ENCODE measurements at regions not wholly inside any gene's neighbourhood (a gene's known extent, or its start where the extent isn't known, plus 50 kb on each side); places are given as distances from the start of the nearest gene placed in this dataset.

DNA sequence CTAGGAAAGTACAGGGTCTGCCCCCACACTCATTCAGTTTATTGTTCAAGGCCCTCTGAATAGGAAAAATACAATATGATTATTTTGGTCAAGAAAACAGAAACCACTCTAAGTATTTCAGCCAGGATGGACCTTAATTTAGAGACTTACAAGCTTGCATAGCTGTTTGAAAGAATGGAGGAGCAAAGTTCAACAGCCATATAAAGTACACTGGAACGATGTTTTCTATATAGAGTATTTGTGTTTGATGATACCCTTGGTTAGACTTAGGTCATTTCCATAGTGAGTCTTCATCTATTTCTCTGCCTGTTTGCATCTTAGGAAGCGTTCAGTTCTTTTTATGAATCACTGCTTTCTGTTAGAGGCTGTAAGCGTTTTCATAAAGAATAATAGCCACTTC lies 366.2 kb downstream of the NUP35 start:
- no peak overlapping the region for H3K4me3 Mint-ChIP-seq
- H3K27me3 Mint-ChIP-seq (ENCODE audit: low read depth in 3 of 3), result peaks cover 0 to 1% (median 0%) of the 10 kb centered on the region in 3 donors
- DNase-seq, result no peak
- peaks cover 11 to 59% (median 22%) of the 10 kb centered on the region in 6 donors for H3K9me3 Mint-ChIP-seq
- no peaks in the 10 kb centered on the region for H3K4me1 Mint-ChIP-seq
- H3K27ac Mint-ChIP-seq, result no peak overlapping the region
- H3K36me3 Mint-ChIP-seq, result peaks cover 0 to 4% (median 0%) of the 10 kb centered on the region in 3 donors

DNA sequence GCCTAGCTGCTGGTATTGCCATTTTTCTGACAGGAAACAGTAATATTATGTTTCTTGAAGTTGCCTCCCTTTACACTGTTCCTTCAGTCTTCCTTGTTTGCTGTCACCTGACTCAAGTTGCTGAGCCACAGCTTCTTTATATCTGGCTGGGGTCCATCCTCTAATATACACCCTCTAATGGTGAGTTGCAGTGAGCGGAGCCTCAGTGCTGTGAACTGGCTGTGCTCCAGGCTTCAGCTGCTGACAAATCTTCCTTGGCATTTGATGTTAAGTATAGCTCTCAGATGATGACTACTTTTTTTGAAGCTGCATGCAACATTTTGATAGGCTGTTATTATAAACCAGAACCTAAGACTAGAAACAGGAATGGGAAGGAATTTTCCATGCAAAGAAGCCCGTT lies 366.7 kb downstream of the NUP35 start:
- peaks cover 0 to 1% (median 0%) of the 10 kb centered on the region in 3 donors for H3K27me3 Mint-ChIP-seq (ENCODE audit: low read depth in 3 of 3)
- no peak overlapping the region for H3K27ac Mint-ChIP-seq
- H3K4me3 Mint-ChIP-seq, result no peak overlapping the region
- DNase-seq, result no peak
- H3K9me3 Mint-ChIP-seq, result peaks cover 13 to 57% (median 24%) of the 10 kb centered on the region in 6 donors
- H3K36me3 Mint-ChIP-seq, result peaks cover 0 to 4% (median 0%) of the 10 kb centered on the region in 3 donors
- H3K4me1 Mint-ChIP-seq, result no peaks in the 10 kb centered on the region

DNA sequence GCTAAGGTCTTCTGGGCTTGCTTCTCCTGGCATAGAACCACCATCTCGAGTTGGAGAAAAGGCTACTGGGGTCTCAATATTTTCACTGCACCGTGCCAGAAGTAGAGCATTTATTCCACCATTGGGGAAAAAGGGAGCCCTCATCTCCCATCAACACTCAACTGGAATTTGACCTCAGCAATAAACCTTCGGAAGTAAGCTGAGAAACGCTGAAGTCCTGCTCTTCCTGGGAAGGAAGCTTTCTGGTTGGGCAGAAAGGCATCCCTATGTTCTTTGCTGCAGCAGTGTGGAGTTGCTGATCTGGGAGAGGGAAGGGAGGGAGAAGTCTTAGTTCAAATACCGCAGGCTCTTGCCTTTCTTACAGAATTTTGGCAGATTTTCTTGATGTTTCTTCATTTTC lies 368.8 kb downstream of the NUP35 start:
- Mint-ChIP-seq H3K36me3 (peaks cover 0 to 4% (median 0%) of the 10 kb centered on the region in 3 donors), H3K4me3 (no peak overlapping the region), H3K4me1 (no peaks in the 10 kb centered on the region), H3K9me3 (peaks cover 11 to 50% (median 22%) of the 10 kb centered on the region in 6 donors), H3K27ac (no peak overlapping the region), H3K27me3 (ENCODE audit: low read depth in 3 of 3) (peaks cover 0 to 1% (median 0%) of the 10 kb centered on the region in 3 donors)
- no peak for DNase-seq

DNA sequence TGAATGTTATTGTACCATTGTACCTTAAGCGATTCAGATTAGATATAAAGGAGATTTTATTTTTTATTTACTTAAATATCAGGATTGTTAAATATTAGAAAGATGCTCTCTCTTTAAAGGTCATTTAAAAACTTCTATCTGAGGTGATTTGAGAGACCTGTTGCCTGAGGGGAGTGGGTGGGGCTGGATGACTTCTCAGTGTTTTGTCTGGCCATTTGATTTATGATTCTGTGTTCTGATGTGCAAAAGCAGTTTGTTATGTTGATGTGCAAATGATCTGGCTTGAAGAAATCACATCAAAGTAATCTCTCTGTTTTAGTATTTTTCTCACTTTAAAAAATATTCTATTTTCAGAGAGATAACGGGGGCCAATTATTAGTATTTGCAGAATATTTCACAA lies 370.8 kb downstream of the NUP35 start:
- H3K27me3 Mint-ChIP-seq (ENCODE audit: low read depth in 3 of 3), result peaks cover 0 to 1% (median 0%) of the 10 kb centered on the region in 3 donors
- peaks cover 16 to 42% (median 23%) of the 10 kb centered on the region in 6 donors for H3K9me3 Mint-ChIP-seq
- no peak overlapping the region for H3K27ac Mint-ChIP-seq
- no peaks in the 10 kb centered on the region for H3K4me1 Mint-ChIP-seq
- DNase-seq, result no peak
- H3K4me3 Mint-ChIP-seq, result no peak overlapping the region
- H3K36me3 Mint-ChIP-seq, result peaks cover 0 to 4% (median 0%) of the 10 kb centered on the region in 3 donors

DNA sequence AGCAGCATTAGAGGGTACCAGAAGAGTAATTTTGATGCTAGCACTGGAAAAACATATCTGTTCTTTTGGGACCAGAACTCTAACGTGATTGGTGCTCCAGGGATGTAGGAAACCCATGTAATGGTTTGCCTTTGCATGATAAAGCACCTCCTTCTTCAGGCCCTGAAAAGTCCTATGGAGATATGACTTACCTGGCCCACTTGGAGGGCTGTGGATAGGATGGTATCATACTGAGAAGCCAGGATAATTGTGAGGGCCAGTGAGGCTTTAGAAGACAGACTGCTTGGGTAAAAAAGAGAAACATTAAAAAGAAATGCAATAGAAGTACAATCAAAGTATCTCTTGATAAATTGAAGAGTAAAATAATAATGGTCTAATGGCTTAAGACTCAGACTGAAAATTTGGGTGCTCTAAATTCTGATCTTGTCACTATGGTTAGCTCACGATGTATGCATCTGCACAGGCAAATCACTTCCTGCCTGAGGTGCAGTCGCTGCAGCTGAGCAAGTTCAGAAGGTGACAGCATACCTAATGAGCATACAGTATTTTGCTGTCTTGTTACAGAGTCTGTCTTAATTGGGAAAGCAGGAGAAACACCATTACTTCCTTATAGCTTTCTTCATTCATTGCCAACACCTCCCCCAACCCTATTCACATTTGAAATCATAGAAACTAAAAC lies 371.5 kb downstream of the NUP35 start:
- Mint-ChIP-seq H3K4me3 (no peak overlapping the region), H3K9me3 (peaks cover 15 to 45% (median 26%) of the 10 kb centered on the region in 6 donors), H3K4me1 (no peaks in the 10 kb centered on the region), H3K36me3 (peaks cover 0 to 4% (median 0%) of the 10 kb centered on the region in 3 donors), H3K27ac (no peak overlapping the region), H3K27me3 (ENCODE audit: low read depth in 3 of 3) (peaks cover 0 to 1% (median 0%) of the 10 kb centered on the region in 3 donors)
- DNase-seq, result no peak

DNA sequence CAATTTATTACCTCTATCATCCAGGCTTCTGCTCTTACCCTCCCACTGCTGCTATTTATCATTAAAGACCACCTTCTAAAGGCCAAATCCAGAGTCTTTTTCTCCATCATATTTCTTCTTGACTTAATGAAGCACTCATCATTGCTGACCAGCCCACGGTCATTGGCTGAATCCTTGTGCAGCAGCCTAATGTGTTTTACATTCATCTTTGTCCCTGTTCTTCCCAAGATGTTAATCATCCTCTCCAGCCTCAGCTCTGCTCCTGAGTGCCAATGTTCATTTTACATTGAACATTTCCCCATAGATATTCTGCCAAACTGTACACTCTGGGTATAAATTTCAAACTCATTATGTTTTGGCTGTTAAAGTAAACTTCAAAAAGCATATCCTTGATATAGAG lies 373.6 kb downstream of the NUP35 start:
- Mint-ChIP-seq H3K4me1 (no peaks in the 10 kb centered on the region), H3K27me3 (ENCODE audit: low read depth in 3 of 3) (no peaks in the 10 kb centered on the region), H3K27ac (no peak overlapping the region), H3K4me3 (no peak overlapping the region), H3K9me3 (peaks cover 20 to 48% (median 28%) of the 10 kb centered on the region in 6 donors), H3K36me3 (no peaks in the 10 kb centered on the region)
- no peak for DNase-seq

DNA sequence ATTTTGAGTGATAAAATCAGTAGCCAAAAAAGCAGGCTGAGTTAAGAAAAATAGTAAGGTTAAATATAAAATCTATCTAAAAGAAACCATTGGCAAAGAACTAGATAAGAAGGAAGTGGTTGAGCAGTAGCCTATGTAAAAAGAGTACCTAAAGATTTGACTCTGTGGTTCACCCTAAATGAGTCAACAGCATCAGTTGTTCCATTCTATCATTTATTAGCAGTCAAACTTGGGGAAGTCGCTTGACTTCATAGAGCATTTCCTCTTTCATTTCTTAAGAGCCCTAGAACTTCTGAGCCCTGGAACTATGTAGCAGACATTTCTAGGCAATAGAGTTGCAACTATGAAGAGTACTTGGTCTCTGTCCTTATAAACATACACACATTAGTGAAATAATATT lies 381.7 kb downstream of the NUP35 start:
- Mint-ChIP-seq H3K27ac (no peak overlapping the region), H3K27me3 (ENCODE audit: low read depth in 3 of 3) (peaks cover 0 to 3% (median 1%) of the 10 kb centered on the region in 3 donors), H3K36me3 (no peaks in the 10 kb centered on the region), H3K9me3 (peaks cover 27 to 78% (median 49%) of the 10 kb centered on the region in 6 donors), H3K4me1 (no peaks in the 10 kb centered on the region), H3K4me3 (no peak overlapping the region)
- no peak for DNase-seq

DNA sequence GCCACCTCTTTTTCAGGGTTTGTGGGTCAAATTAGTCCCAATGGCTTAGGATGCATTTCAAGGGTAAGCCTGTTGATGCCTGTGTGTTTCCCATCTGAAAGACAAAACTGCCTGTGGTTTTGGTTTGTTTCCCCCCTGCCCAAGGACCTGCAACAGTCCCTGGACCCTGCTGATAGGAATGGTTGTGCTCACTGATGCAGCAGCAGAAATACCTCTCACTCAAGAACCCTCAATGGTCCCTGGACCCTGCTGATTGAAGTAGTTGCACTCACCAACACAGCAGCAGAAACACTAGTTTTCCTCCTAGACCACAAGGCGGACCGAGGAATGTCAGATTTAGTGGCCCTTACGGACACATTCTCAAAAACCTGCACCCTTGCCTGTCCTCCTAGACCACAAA lies 386.9 kb downstream of the NUP35 start:
- no peaks in the 10 kb centered on the region for H3K36me3 Mint-ChIP-seq
- no peak overlapping the region for H3K4me3 Mint-ChIP-seq
- no peak for DNase-seq
- no peaks in the 10 kb centered on the region for H3K4me1 Mint-ChIP-seq
- H3K9me3 Mint-ChIP-seq, result peaks cover 14 to 74% (median 43%) of the 10 kb centered on the region in 6 donors
- H3K27me3 Mint-ChIP-seq (ENCODE audit: low read depth in 3 of 3), result peaks cover 0 to 3% (median 2%) of the 10 kb centered on the region in 3 donors
- H3K27ac Mint-ChIP-seq, result no peak overlapping the region

DNA sequence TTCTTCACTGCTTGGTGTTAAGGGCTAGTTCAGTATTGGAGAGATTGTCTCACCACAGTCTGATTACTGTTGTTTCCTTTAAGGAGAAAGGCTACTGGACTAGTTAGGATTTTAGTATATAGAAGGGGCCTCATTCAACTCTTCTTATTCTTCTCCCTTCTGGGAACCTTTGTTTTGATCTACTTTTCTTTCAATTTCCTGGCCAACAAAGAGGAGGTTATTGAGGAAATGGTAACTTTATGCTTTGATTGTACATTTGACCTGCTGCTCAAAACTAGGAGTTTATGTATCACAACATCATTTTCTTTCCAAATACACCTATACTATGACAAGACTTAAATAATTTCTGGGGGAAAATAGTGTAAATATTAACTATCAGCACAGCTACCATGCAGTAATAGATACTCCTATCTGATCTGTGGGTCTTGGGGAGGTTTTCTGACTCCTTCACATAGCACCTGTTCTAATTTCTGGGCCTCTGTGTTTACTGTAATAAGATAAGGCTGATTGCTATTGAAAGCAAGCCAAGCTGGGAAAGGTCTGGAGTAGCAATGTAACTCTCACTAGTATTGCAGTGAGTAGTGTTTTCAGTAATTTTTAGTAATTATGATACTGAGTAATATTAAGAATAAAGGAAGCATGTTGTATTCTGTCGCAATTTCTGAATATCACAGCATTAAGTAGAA lies 395.3 kb downstream of the NUP35 start:
- no peaks in the 10 kb centered on the region for H3K4me1 Mint-ChIP-seq
- no peak overlapping the region for H3K27ac Mint-ChIP-seq
- peaks cover 0 to 2% (median 0%) of the 10 kb centered on the region in 3 donors for H3K27me3 Mint-ChIP-seq (ENCODE audit: low read depth in 3 of 3)
- H3K9me3 Mint-ChIP-seq, result peaks cover 20 to 58% (median 41%) of the 10 kb centered on the region in 6 donors
- no peak for DNase-seq
- no peak overlapping the region for H3K4me3 Mint-ChIP-seq
- H3K36me3 Mint-ChIP-seq, result peaks cover 0 to 3% (median 0%) of the 10 kb centered on the region in 3 donors

DNA sequence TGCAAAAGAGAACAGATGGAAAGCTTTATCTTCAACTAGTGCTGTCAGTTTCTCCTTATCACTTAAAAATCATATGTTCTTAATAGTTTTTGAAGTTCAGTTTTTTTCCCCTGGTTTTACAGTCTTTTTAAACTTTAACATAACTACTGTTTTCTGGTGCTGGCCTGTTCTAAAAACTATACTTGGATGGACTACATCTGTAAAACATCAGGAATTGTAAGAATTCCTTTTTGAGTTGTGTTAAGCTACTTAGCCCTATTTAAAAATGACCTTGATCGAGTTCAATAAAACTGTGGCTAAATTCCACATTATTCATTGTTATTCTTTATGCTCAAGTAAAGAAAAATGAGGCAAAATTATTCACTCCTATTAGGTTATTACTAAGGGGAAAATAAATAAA lies 397.7 kb downstream of the NUP35 start:
- Mint-ChIP-seq H3K9me3 (peaks cover 22 to 64% (median 35%) of the 10 kb centered on the region in 6 donors), H3K27ac (no peak overlapping the region), H3K4me3 (no peak overlapping the region), H3K36me3 (peaks cover 0 to 3% (median 0%) of the 10 kb centered on the region in 3 donors), H3K4me1 (no peaks in the 10 kb centered on the region), H3K27me3 (ENCODE audit: low read depth in 3 of 3) (peaks cover 0 to 2% (median 0%) of the 10 kb centered on the region in 3 donors)
- no peak for DNase-seq

DNA sequence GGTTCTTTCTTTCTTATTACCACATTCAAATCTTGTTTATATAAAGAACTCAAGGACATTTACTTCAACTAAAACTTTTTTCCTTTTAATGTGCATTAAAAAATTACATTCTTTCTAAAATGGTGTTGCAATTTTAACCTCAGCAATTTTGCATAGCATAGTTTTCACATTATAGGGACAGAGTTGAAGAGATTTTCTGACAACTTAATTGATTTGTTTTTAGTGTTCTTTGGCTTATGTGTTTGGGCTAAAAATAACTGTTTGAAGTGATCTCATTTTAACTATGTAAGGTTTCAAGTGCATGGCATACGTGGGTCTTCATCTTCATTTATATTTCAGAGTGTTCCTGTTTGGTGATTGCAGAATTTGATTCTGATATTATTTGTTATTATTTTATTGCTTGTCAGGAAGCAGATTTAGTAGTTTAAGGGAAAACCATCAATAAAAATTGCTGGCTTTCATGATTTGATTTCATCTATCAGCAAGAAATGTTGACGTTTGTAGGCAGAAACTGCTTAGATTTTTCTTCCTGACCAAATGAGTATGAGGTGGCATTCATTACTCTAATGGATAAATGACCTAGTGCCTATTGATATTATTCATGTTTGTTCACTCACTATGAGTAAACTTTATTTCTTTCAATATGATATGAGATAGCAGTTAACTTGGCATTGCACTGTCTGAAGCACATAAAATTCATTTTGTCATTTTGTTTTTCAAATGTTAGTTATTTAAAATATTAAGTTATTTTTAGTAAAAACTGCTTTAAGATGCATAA lies 398.4 kb downstream of the NUP35 start:
- H3K4me3 Mint-ChIP-seq, result no peak overlapping the region
- peaks cover 0 to 2% (median 0%) of the 10 kb centered on the region in 3 donors for H3K27me3 Mint-ChIP-seq (ENCODE audit: low read depth in 3 of 3)
- DNase-seq, result no peak
- H3K27ac Mint-ChIP-seq, result no peak overlapping the region
- H3K4me1 Mint-ChIP-seq, result no peaks in the 10 kb centered on the region
- peaks cover 26 to 69% (median 38%) of the 10 kb centered on the region in 6 donors for H3K9me3 Mint-ChIP-seq
- H3K36me3 Mint-ChIP-seq, result peaks cover 0 to 3% (median 0%) of the 10 kb centered on the region in 3 donors

DNA sequence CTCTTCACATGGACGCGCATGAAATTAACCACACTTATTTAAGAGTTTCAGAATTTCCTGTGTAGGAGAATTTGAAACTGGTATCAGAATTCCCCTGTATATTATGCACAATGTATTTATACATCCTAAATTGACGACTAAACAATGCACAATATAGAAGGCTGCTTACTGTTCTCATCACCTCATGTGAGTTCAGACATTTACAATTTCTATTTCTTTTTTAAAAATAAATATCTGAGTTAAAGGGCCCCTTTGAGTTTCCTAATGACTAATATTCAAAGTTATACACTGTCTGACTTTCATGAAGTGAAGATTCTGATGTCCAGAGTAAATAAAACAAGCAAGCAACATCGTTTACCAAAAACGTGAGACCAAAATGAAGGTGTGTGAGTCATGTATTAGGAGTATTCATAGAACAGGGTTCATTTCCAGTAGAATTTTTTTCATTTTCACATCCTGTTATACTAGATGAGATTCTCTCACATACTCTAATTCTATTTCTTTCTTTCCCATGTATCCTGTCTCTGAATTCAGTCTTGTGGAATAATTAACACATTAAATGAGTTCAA lies 406.2 kb downstream of the NUP35 start:
- peaks cover 10 to 53% (median 15%) of the 10 kb centered on the region in 6 donors for H3K9me3 Mint-ChIP-seq
- no peak overlapping the region for H3K27ac Mint-ChIP-seq
- H3K4me1 Mint-ChIP-seq, result no peaks in the 10 kb centered on the region
- H3K4me3 Mint-ChIP-seq, result no peak overlapping the region
- no peaks in the 10 kb centered on the region for H3K36me3 Mint-ChIP-seq
- no peak for DNase-seq
- H3K27me3 Mint-ChIP-seq (ENCODE audit: low read depth in 3 of 3), result peaks cover 0 to 6% (median 2%) of the 10 kb centered on the region in 3 donors

DNA sequence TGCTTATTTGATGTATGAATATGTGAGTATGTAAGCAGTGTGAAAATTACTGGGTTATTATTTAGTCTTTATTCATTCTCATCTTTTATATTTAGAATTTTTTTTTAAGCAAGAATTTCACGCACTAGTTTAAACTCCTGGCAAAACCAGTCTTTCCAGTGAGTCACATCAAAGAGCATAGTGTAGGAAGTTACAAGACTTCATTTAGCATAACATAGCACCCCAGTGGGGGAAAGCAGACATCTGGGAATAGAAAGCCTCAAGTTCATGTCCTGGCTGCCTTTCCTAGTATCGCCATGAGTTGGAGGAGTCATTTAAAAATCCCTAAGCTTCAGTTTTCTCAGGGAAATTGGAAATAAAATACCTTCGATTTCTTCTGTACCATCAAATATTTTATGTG lies 408.3 kb downstream of the NUP35 start:
- Mint-ChIP-seq H3K9me3 (peaks cover 4 to 57% (median 14%) of the 10 kb centered on the region in 6 donors), H3K27ac (no peak overlapping the region), H3K27me3 (ENCODE audit: low read depth in 3 of 3) (peaks cover 0 to 9% (median 2%) of the 10 kb centered on the region in 3 donors), H3K4me1 (no peaks in the 10 kb centered on the region), H3K4me3 (no peak overlapping the region), H3K36me3 (no peaks in the 10 kb centered on the region)
- no peak for DNase-seq

All from immature natural killer cell (primary cell).